Suprapubic skin (tissue), 4 donors: ENCODE measurements at regions not wholly inside any gene's neighbourhood (a gene's known extent, or its start where the extent isn't known, plus 50 kb on each side); places are given as distances from the start of the nearest gene placed in this dataset.

Experiments
- POLR2A ChIP-seq, 2 donors: fragments of 450-650 bp; IDR thresholded peaks; one replicate each; pipeline ENCODE4 v1.6.1; 2017; ENCODE audit warnings: antibody characterized with exemption in 2 of 2, mild to moderate bottlenecking in 2 of 2, moderate library complexity in 2 of 2
- POLR2AphosphoS5 ChIP-seq, 3 donors: sonication (generic); formaldehyde crosslinking; IDR thresholded peaks; one replicate each; pipeline ENCODE4 v1.6.1; 2017; ENCODE audit warnings: antibody characterized with exemption in 3 of 3
- TF ChIP-seq, protein P1 (sequence below), 2 donors: fragments of 200-600 bp in 1 of 2; fragments of 450-650 bp in 1 of 2; sonication (generic) in 1 of 2; IDR thresholded peaks; one replicate each; pipeline ENCODE4 v1.5.1; 2016 to 2019; ENCODE audit warnings: antibody characterized with exemption in 2 of 2, mild to moderate bottlenecking in 1 of 2, moderate library complexity in 1 of 2

DNA sequence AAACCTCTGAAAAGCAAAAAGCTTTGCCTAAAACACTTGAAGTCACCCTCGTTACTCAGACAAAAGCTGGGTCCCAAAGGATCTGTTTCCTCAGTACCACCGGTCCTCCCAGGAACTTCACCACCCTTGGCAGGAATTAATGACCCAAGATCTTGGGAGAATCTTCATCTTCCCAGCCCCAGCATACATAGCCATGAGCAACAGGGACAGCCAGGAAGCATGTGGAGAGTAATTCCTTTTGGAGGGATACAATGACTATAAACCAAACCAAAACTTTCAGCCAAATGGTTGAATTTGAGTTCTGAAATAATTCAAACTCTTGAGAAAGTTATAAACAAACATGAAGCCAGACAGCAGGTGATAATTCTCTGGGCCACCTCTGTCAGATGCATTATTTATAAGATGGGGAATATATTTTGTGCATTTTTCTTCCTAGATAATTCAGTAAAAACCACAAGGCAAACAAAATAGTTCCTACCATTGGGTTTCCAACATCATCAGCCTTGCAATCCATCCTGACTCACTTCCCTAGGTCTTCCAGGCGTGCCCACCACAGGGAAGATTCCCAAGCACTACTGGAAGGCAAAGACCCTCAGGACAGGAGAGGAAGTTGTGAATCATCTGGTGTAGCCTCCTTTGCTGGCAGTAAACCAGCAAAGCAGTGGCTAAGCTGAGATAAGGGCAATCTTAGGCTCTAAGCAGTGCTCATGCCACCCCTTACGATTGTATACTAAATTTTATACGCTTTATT lies 71.7 kb upstream of the DRD2 start:
- TF ChIP-seq POLR2AphosphoS5 (IDR thresholded peaks at IDR 0.05) (no peak), POLR2A (IDR thresholded peaks at IDR 0.05) (no peak)
- TF ChIP-seq, protein P1, sequence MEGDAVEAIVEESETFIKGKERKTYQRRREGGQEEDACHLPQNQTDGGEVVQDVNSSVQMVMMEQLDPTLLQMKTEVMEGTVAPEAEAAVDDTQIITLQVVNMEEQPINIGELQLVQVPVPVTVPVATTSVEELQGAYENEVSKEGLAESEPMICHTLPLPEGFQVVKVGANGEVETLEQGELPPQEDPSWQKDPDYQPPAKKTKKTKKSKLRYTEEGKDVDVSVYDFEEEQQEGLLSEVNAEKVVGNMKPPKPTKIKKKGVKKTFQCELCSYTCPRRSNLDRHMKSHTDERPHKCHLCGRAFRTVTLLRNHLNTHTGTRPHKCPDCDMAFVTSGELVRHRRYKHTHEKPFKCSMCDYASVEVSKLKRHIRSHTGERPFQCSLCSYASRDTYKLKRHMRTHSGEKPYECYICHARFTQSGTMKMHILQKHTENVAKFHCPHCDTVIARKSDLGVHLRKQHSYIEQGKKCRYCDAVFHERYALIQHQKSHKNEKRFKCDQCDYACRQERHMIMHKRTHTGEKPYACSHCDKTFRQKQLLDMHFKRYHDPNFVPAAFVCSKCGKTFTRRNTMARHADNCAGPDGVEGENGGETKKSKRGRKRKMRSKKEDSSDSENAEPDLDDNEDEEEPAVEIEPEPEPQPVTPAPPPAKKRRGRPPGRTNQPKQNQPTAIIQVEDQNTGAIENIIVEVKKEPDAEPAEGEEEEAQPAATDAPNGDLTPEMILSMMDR (IDR thresholded peaks at IDR 0.05), result no peak
